ENCODE measurements at regions not wholly inside any gene's neighbourhood (a gene's known extent, or its start where the extent isn't known, plus 50 kb on each side); places are given as distances from the start of the nearest gene placed in this dataset.
"Not testable (repeated sequence)": the region's sequence is repeated elsewhere in the genome, so short reads cannot be mapped to it uniquely, and the experiment has no call there.

GRCh38 chrX:114210879-114211278 lies 373.0 kb upstream of the HTR2C start:
- ChIA-PET CTCF (no interaction called here), POLR2A (no interaction called here)
- Mint-ChIP-seq H3K36me3 (no peaks in the 10 kb centered on the region), H3K4me1 (no peaks in the 10 kb centered on the region), H3K27ac (no peak overlapping the region), H3K4me3 (no peak overlapping the region), H3K9me3 (peaks cover 0 to 13% (median 0%) of the 10 kb centered on the region in 3 donors), H3K27me3 (no peaks in the 10 kb centered on the region)
- DNase-seq (no peak), ATAC-seq (replicated peaks in 1 of 4) (no peak)
- Histone ChIP-seq H3K27ac (ENCODE audit: low read length) (no peak overlapping the region), H3K9me3 (no peaks in the 10 kb centered on the region), H3K27me3 (replicated peaks in 1 of 2; ENCODE audit: control insufficient read depth in 2 of 2, extremely low read depth in 1 of 2, insufficient read depth in 2 of 2, low read length in 1 of 2) (no peaks in the 10 kb centered on the region), H3K4me1 (ENCODE audit: control insufficient read depth in 1 of 2, extremely low read depth in 1 of 2, insufficient read depth in 2 of 2, low read length in 2 of 2) (no peaks in the 10 kb centered on the region), H3K4me3 (ENCODE audit: control insufficient read depth in 1 of 2, extremely low read depth in 1 of 2, low read length in 1 of 2) (no peak overlapping the region), H3K36me3 (ENCODE audit: control insufficient read depth in 2 of 2, extremely low read depth in 1 of 2, insufficient read depth in 1 of 2, low read length in 1 of 2) (no peaks in the 10 kb centered on the region)
- 100% methylated on average over 2 of the region's 3 CpGs for WGBS (ENCODE audit: insufficient coverage)

GRCh38 chrX:114201622-114202021 lies 382.3 kb upstream of the HTR2C start:
- no peak for DNase-seq
- Mint-ChIP-seq H3K27me3 (peaks cover 0 to 4% of the 10 kb centered on the region in 2 donors), H3K27ac (no peak overlapping the region), H3K36me3 (no peaks in the 10 kb centered on the region), H3K9me3 (peaks cover 3 to 4% (median 3%) of the 10 kb centered on the region in 3 donors), H3K4me1 (no peaks in the 10 kb centered on the region), H3K4me3 (no peak overlapping the region)
- CTCF ChIA-PET: no interaction called here
- no peaks in the 10 kb centered on the region for H3K27me3 ChIP-seq (replicated peaks in 1 of 2; ENCODE audit: control insufficient read depth in 2 of 2, extremely low read depth in 1 of 2, insufficient read depth in 2 of 2, low read length in 1 of 2)
- no peak for ATAC-seq (replicated peaks in 1 of 4)
- H3K36me3 ChIP-seq (ENCODE audit: control insufficient read depth in 2 of 2, extremely low read depth in 1 of 2, insufficient read depth in 1 of 2, low read length in 1 of 2): no peaks in the 10 kb centered on the region
- WGBS (ENCODE audit: insufficient coverage): no CpG with 5 or more reads among the region's 4 CpGs
- no peak overlapping the region for H3K4me3 ChIP-seq (ENCODE audit: control insufficient read depth in 1 of 2, extremely low read depth in 1 of 2, low read length in 1 of 2)
- H3K9me3 ChIP-seq: no peaks in the 10 kb centered on the region
- no peak overlapping the region for H3K27ac ChIP-seq (ENCODE audit: low read length)
- POLR2A ChIA-PET: no interaction called here
- H3K4me1 ChIP-seq (ENCODE audit: control insufficient read depth in 1 of 2, extremely low read depth in 1 of 2, insufficient read depth in 2 of 2, low read length in 2 of 2): no peaks in the 10 kb centered on the region

- Histone ChIP-seq H3K27me3 (replicated peaks in 1 of 2; ENCODE audit: control insufficient read depth in 2 of 2, extremely low read depth in 1 of 2, insufficient read depth in 2 of 2, low read length in 1 of 2) (no peaks in the 10 kb centered on the region), H3K27ac (ENCODE audit: low read length) (no peak overlapping the region), H3K4me3 (ENCODE audit: control insufficient read depth in 1 of 2, extremely low read depth in 1 of 2, low read length in 1 of 2) (no peak overlapping the region), H3K9me3 (no peaks in the 10 kb centered on the region), H3K4me1 (ENCODE audit: control insufficient read depth in 1 of 2, extremely low read depth in 1 of 2, insufficient read depth in 2 of 2, low read length in 2 of 2) (no peaks in the 10 kb centered on the region), H3K36me3 (ENCODE audit: control insufficient read depth in 2 of 2, extremely low read depth in 1 of 2, insufficient read depth in 1 of 2, low read length in 1 of 2) (no peaks in the 10 kb centered on the region)
- ChIA-PET POLR2A (no interaction called here), CTCF (no interaction called here)
- H3K36me3 Mint-ChIP-seq: no peaks in the 10 kb centered on the region
- H3K27me3 Mint-ChIP-seq: peaks cover 0 to 17% of the 10 kb centered on the region in 2 donors
- H3K4me3 Mint-ChIP-seq: no peak overlapping the region
- H3K4me1 Mint-ChIP-seq: no peaks in the 10 kb centered on the region
- peaks cover 3 to 15% (median 6%) of the 10 kb centered on the region in 3 donors for H3K9me3 Mint-ChIP-seq
- WGBS (ENCODE audit: insufficient coverage): no CpG with 5 or more reads among the region's 1 CpG
- ATAC-seq (replicated peaks in 1 of 4) (no peak), DNase-seq (no peak)
- no peak overlapping the region for H3K27ac Mint-ChIP-seq
These were observed 402.7 kb upstream of the HTR2C start for GRCh38 chrX:114181195-114181594.

GRCh38 chrX:114178126-114178525 lies 405.8 kb upstream of the HTR2C start:
- no peaks in the 10 kb centered on the region for H3K36me3 Mint-ChIP-seq
- H3K4me1 Mint-ChIP-seq: no peaks in the 10 kb centered on the region
- ChIA-PET POLR2A (no interaction called here), CTCF (no interaction called here)
- peaks cover 0 to 10% (median 2%) of the 10 kb centered on the region in 3 donors for H3K9me3 Mint-ChIP-seq
- Histone ChIP-seq H3K4me1 (ENCODE audit: control insufficient read depth in 1 of 2, extremely low read depth in 1 of 2, insufficient read depth in 2 of 2, low read length in 2 of 2) (no peaks in the 10 kb centered on the region), H3K27me3 (replicated peaks in 1 of 2; ENCODE audit: control insufficient read depth in 2 of 2, extremely low read depth in 1 of 2, insufficient read depth in 2 of 2, low read length in 1 of 2) (no peaks in the 10 kb centered on the region), H3K9me3 (no peaks in the 10 kb centered on the region), H3K27ac (ENCODE audit: low read length) (no peak overlapping the region), H3K4me3 (ENCODE audit: control insufficient read depth in 1 of 2, extremely low read depth in 1 of 2, low read length in 1 of 2) (no peak overlapping the region), H3K36me3 (ENCODE audit: control insufficient read depth in 2 of 2, extremely low read depth in 1 of 2, insufficient read depth in 1 of 2, low read length in 1 of 2) (no peaks in the 10 kb centered on the region)
- ATAC-seq (replicated peaks in 1 of 4) (no peak), DNase-seq (no peak)
- no CpG with 5 or more reads among the region's 2 CpGs for WGBS (ENCODE audit: insufficient coverage)
- peaks cover 0 to 20% of the 10 kb centered on the region in 2 donors for H3K27me3 Mint-ChIP-seq
- no peak overlapping the region for H3K4me3 Mint-ChIP-seq
- no peak overlapping the region for H3K27ac Mint-ChIP-seq

- ATAC-seq (replicated peaks in 1 of 4); H3K4me1 Mint-ChIP-seq; H3K4me1 ChIP-seq (ENCODE audit: control insufficient read depth in 1 of 2, extremely low read depth in 1 of 2, insufficient read depth in 2 of 2, low read length in 2 of 2); H3K27me3 Mint-ChIP-seq; H3K4me3 Mint-ChIP-seq; DNase-seq; POLR2A ChIA-PET; H3K9me3 Mint-ChIP-seq; H3K36me3 ChIP-seq (ENCODE audit: control insufficient read depth in 2 of 2, extremely low read depth in 1 of 2, insufficient read depth in 1 of 2, low read length in 1 of 2); H3K9me3 ChIP-seq; H3K36me3 Mint-ChIP-seq; H3K27me3 ChIP-seq (replicated peaks in 1 of 2; ENCODE audit: control insufficient read depth in 2 of 2, extremely low read depth in 1 of 2, insufficient read depth in 2 of 2, low read length in 1 of 2); H3K27ac ChIP-seq (ENCODE audit: low read length); H3K27ac Mint-ChIP-seq; H3K4me3 ChIP-seq (ENCODE audit: control insufficient read depth in 1 of 2, extremely low read depth in 1 of 2, low read length in 1 of 2); CTCF ChIA-PET: not testable (repeated sequence)
- no CpG with 5 or more reads among the region's 5 CpGs for WGBS (ENCODE audit: insufficient coverage)
These were observed 416.6 kb upstream of the HTR2C start for GRCh38 chrX:114167276-114167675.

GRCh38 chrX:114166601-114167000 lies 417.3 kb upstream of the HTR2C start:
- CTCF ChIA-PET: no interaction called here
- H3K9me3 Mint-ChIP-seq: peaks cover 0 to 3% (median 3%) of the 10 kb centered on the region in 3 donors
- H3K27ac Mint-ChIP-seq: no peak overlapping the region
- H3K4me3 Mint-ChIP-seq: no peak overlapping the region
- Histone ChIP-seq H3K9me3 (no peaks in the 10 kb centered on the region), H3K4me3 (ENCODE audit: control insufficient read depth in 1 of 2, extremely low read depth in 1 of 2, low read length in 1 of 2) (no peak overlapping the region), H3K4me1 (ENCODE audit: control insufficient read depth in 1 of 2, extremely low read depth in 1 of 2, insufficient read depth in 2 of 2, low read length in 2 of 2) (no peaks in the 10 kb centered on the region), H3K36me3 (ENCODE audit: control insufficient read depth in 2 of 2, extremely low read depth in 1 of 2, insufficient read depth in 1 of 2, low read length in 1 of 2) (no peaks in the 10 kb centered on the region), H3K27me3 (replicated peaks in 1 of 2; ENCODE audit: control insufficient read depth in 2 of 2, extremely low read depth in 1 of 2, insufficient read depth in 2 of 2, low read length in 1 of 2) (no peaks in the 10 kb centered on the region), H3K27ac (ENCODE audit: low read length) (no peak overlapping the region)
- no CpG with 5 or more reads among the region's 1 CpG for WGBS (ENCODE audit: insufficient coverage)
- no peaks in the 10 kb centered on the region for H3K36me3 Mint-ChIP-seq
- no peaks in the 10 kb centered on the region for H3K4me1 Mint-ChIP-seq
- no peak for DNase-seq
- no peak for ATAC-seq (replicated peaks in 1 of 4)
- H3K27me3 Mint-ChIP-seq: no peaks in the 10 kb centered on the region
- POLR2A ChIA-PET: no interaction called here

- no peak overlapping the region for H3K4me3 ChIP-seq (ENCODE audit: control insufficient read depth in 1 of 2, extremely low read depth in 1 of 2, low read length in 1 of 2)
- DNase-seq (no peak), ATAC-seq (replicated peaks in 1 of 4) (no peak)
- CTCF ChIA-PET: no interaction called here
- POLR2A ChIA-PET: no interaction called here
- WGBS (ENCODE audit: insufficient coverage): 100% methylated on average over 3 of the region's 3 CpGs
- no peaks in the 10 kb centered on the region for H3K9me3 ChIP-seq
- Mint-ChIP-seq H3K9me3 (peaks cover 0 to 6% (median 3%) of the 10 kb centered on the region in 3 donors), H3K27me3 (peaks cover 0 to 4% of the 10 kb centered on the region in 2 donors), H3K36me3 (no peaks in the 10 kb centered on the region), H3K4me3 (no peak overlapping the region), H3K4me1 (no peaks in the 10 kb centered on the region), H3K27ac (no peak overlapping the region)
- H3K4me1 ChIP-seq (ENCODE audit: control insufficient read depth in 1 of 2, extremely low read depth in 1 of 2, insufficient read depth in 2 of 2, low read length in 2 of 2): no peaks in the 10 kb centered on the region
- H3K27me3 ChIP-seq (replicated peaks in 1 of 2; ENCODE audit: control insufficient read depth in 2 of 2, extremely low read depth in 1 of 2, insufficient read depth in 2 of 2, low read length in 1 of 2): no peaks in the 10 kb centered on the region
- H3K27ac ChIP-seq (ENCODE audit: low read length): no peak overlapping the region
- H3K36me3 ChIP-seq (ENCODE audit: control insufficient read depth in 2 of 2, extremely low read depth in 1 of 2, insufficient read depth in 1 of 2, low read length in 1 of 2): no peaks in the 10 kb centered on the region
These were observed 418.3 kb upstream of the HTR2C start for GRCh38 chrX:114165537-114165936.
